CD4-positive, CD25-positive, alpha-beta regulatory T cell (primary cell): ENCODE measurements at regions not wholly inside any gene's neighbourhood (a gene's known extent, or its start where the extent isn't known, plus 50 kb on each side); places are given as distances from the start of the nearest gene placed in this dataset.

Experiments
- ATAC-seq, 2 donors: fragments of 150-1000 bp; cut with Tn5 transposase; one replicate each; pipeline ENCODE4 v1.10.0; 2021; ENCODE audit warnings: low read depth in 2 of 2, moderate number of reproducible peaks in 2 of 2, moderate library complexity in 1 of 2
- DNase-seq, 3 donors: peaks; one replicate each; pipeline versions ENCODE4 v3.0.0 to v3.0.0-alpha.2; 2012 to 2022; ENCODE audit warnings: mixed read lengths in 1 of 3
- H3K27ac ChIP-seq: one replicate; pipeline ENCODE4 v1.7.0; 2013; ENCODE audit warnings: mild to moderate bottlenecking, low read length; ENCODE audit not compliant: insufficient read depth, poor library complexity, severe bottlenecking
- H3K27me3 ChIP-seq: one replicate; pipeline ENCODE4 v1.7.0; 2013; ENCODE audit warnings: low read length; ENCODE audit not compliant: control insufficient read depth, insufficient read depth
- H3K36me3 ChIP-seq: one replicate; pipeline ENCODE4 v1.7.0; 2013; ENCODE audit warnings: mild to moderate bottlenecking, low read length, moderate library complexity; ENCODE audit not compliant: control insufficient read depth, insufficient read depth
- H3K4me1 ChIP-seq: 2 replicates; pipeline ENCODE4 v1.7.0; 2013; ENCODE audit warnings: mild to moderate bottlenecking, low read length; ENCODE audit not compliant: insufficient read depth, control insufficient read depth, poor library complexity, severe bottlenecking
- H3K4me3 ChIP-seq: one replicate; pipeline ENCODE4 v1.7.0; 2013; ENCODE audit warnings: low read depth, mild to moderate bottlenecking, low read length, moderate library complexity
- H3K9me3 ChIP-seq, 2 experiments: 1 replicate in 1 of 2; 2 replicates in 1 of 2; pipeline ENCODE4 v1.7.0; 2013; ENCODE audit warnings: low read length in 2 of 2, mild to moderate bottlenecking in 1 of 2, moderate library complexity in 1 of 2; ENCODE audit not compliant: control insufficient read depth in 2 of 2
- H3K27ac Mint-ChIP-seq, 3 donors: one replicate each; pipeline ENCODE4 v1.8.0; 2020 to 2022; ENCODE audit warnings: mild to moderate bottlenecking in 3 of 3, mixed read lengths in 3 of 3, moderate library complexity in 2 of 3
- H3K27me3 Mint-ChIP-seq: one replicate; pipeline ENCODE4 v1.8.0; 2022; ENCODE audit warnings: mild to moderate bottlenecking, mixed read lengths
- H3K36me3 Mint-ChIP-seq: one replicate; pipeline ENCODE4 v1.8.0; 2020; ENCODE audit warnings: mixed read lengths
- H3K4me1 Mint-ChIP-seq, 4 donors: one replicate each; pipeline ENCODE4 v1.8.0; 2020 to 2022; ENCODE audit warnings: mixed read lengths in 4 of 4, mild to moderate bottlenecking in 1 of 4
- H3K4me3 Mint-ChIP-seq, 4 donors: one replicate each; pipeline ENCODE4 v1.8.0; 2020 to 2022; ENCODE audit warnings: mild to moderate bottlenecking in 4 of 4, mixed read lengths in 4 of 4, moderate library complexity in 3 of 4
- H3K9me3 Mint-ChIP-seq, 7 donors: one replicate each; pipeline ENCODE4 v1.8.0; 2020 to 2022; ENCODE audit warnings: mixed read lengths in 7 of 7, mild to moderate bottlenecking in 3 of 7, moderate library complexity in 2 of 7

- Histone ChIP-seq H3K4me3 (no peak overlapping the region), H3K4me1 (no peaks in the 10 kb centered on the region), H3K9me3 (no peaks in the 10 kb centered on the region), H3K36me3 (no peaks in the 10 kb centered on the region), H3K27me3 (no peaks in the 10 kb centered on the region), H3K27ac (no peak overlapping the region)
- Mint-ChIP-seq H3K27ac (no peak overlapping the region), H3K36me3 (no peaks in the 10 kb centered on the region), H3K4me1 (no peaks in the 10 kb centered on the region), H3K4me3 (no peak overlapping the region), H3K27me3 (no peaks in the 10 kb centered on the region), H3K9me3 (peaks cover 0 to 10% (median 0%) of the 10 kb centered on the region in 7 donors)
- DNase-seq, result no peak
- ATAC-seq, result no peak
Measured at GRCh38 chr11:127440616-127441015, 440.0 kb upstream of the KIRREL3 start.

GRCh38 chr11:127425281-127425680 is 424.7 kb upstream of the KIRREL3 start:
- Mint-ChIP-seq H3K27me3 (no peaks in the 10 kb centered on the region), H3K27ac (no peak overlapping the region), H3K4me3 (no peak overlapping the region), H3K4me1 (no peaks in the 10 kb centered on the region), H3K36me3 (no peaks in the 10 kb centered on the region), H3K9me3 (peaks cover 0 to 2% (median 0%) of the 10 kb centered on the region in 7 donors)
- H3K4me1 ChIP-seq, result no peaks in the 10 kb centered on the region
- DNase-seq (no peak), ATAC-seq (no peak)
- H3K9me3 ChIP-seq, result no peaks in the 10 kb centered on the region
- H3K27me3 ChIP-seq, result no peaks in the 10 kb centered on the region
- H3K4me3 ChIP-seq, result no peak overlapping the region
- no peaks in the 10 kb centered on the region for H3K36me3 ChIP-seq
- H3K27ac ChIP-seq, result no peak overlapping the region

- Histone ChIP-seq H3K4me3 (no peak overlapping the region), H3K4me1 (no peaks in the 10 kb centered on the region), H3K27me3 (no peaks in the 10 kb centered on the region), H3K36me3 (no peaks in the 10 kb centered on the region), H3K27ac (no peak overlapping the region), H3K9me3 (no peaks in the 10 kb centered on the region)
- no peaks in the 10 kb centered on the region for H3K4me1 Mint-ChIP-seq
- no peak for ATAC-seq
- no peak overlapping the region for H3K27ac Mint-ChIP-seq
- no peak overlapping the region for H3K4me3 Mint-ChIP-seq
- H3K27me3 Mint-ChIP-seq, result no peaks in the 10 kb centered on the region
- H3K9me3 Mint-ChIP-seq, result peaks cover 0 to 2% (median 0%) of the 10 kb centered on the region in 7 donors
- no peaks in the 10 kb centered on the region for H3K36me3 Mint-ChIP-seq
- DNase-seq, result no peak
Measured at GRCh38 chr11:127424661-127425060, 424.1 kb upstream of the KIRREL3 start.

- no peaks in the 10 kb centered on the region for H3K4me1 ChIP-seq
- Mint-ChIP-seq H3K4me3 (no peak overlapping the region), H3K27ac (no peak overlapping the region), H3K27me3 (no peaks in the 10 kb centered on the region), H3K4me1 (no peaks in the 10 kb centered on the region), H3K36me3 (no peaks in the 10 kb centered on the region), H3K9me3 (peaks cover 0 to 8% (median 5%) of the 10 kb centered on the region in 7 donors)
- H3K4me3 ChIP-seq, result no peak overlapping the region
- H3K27ac ChIP-seq, result no peak overlapping the region
- ATAC-seq (no peak), DNase-seq (no peak)
- H3K36me3 ChIP-seq, result no peaks in the 10 kb centered on the region
- H3K9me3 ChIP-seq, result no peaks in the 10 kb centered on the region
- no peaks in the 10 kb centered on the region for H3K27me3 ChIP-seq
Measured at GRCh38 chr11:127420139-127420538, 419.6 kb upstream of the KIRREL3 start.

GRCh38 chr11:127412722-127413380 is 412.3 kb upstream of the KIRREL3 start:
- Histone ChIP-seq H3K9me3 (peaks cover 0 to 10% of the 10 kb centered on the region in 2 experiments), H3K4me1 (no peaks in the 10 kb centered on the region), H3K4me3 (no peak overlapping the region), H3K27ac (no peak overlapping the region), H3K36me3 (no peaks in the 10 kb centered on the region), H3K27me3 (no peaks in the 10 kb centered on the region)
- H3K4me1 Mint-ChIP-seq, result no peaks in the 10 kb centered on the region
- peaks cover 0 to 15% (median 6%) of the 10 kb centered on the region in 7 donors for H3K9me3 Mint-ChIP-seq
- H3K27me3 Mint-ChIP-seq, result no peaks in the 10 kb centered on the region
- ATAC-seq (no peak), DNase-seq (no peak)
- no peak overlapping the region for H3K4me3 Mint-ChIP-seq
- H3K27ac Mint-ChIP-seq, result no peak overlapping the region
- no peaks in the 10 kb centered on the region for H3K36me3 Mint-ChIP-seq

- no peak overlapping the region for H3K4me3 ChIP-seq
- no peaks in the 10 kb centered on the region for H3K27me3 Mint-ChIP-seq
- peaks cover 0 to 10% of the 10 kb centered on the region in 2 experiments for H3K9me3 ChIP-seq
- H3K36me3 ChIP-seq, result no peaks in the 10 kb centered on the region
- no peak overlapping the region for H3K27ac Mint-ChIP-seq
- ATAC-seq, result no peak
- no peaks in the 10 kb centered on the region for H3K36me3 Mint-ChIP-seq
- H3K4me3 Mint-ChIP-seq, result no peak overlapping the region
- no peak overlapping the region for H3K27ac ChIP-seq
- no peaks in the 10 kb centered on the region for H3K4me1 Mint-ChIP-seq
- H3K27me3 ChIP-seq, result no peaks in the 10 kb centered on the region
- DNase-seq, result no peak
- peaks cover 0 to 11% (median 6%) of the 10 kb centered on the region in 7 donors for H3K9me3 Mint-ChIP-seq
- H3K4me1 ChIP-seq, result no peaks in the 10 kb centered on the region
Measured at GRCh38 chr11:127412234-127412633, 411.7 kb upstream of the KIRREL3 start.

- H3K27ac ChIP-seq, result no peak overlapping the region
- no peaks in the 10 kb centered on the region for H3K36me3 Mint-ChIP-seq
- H3K4me1 Mint-ChIP-seq, result no peaks in the 10 kb centered on the region
- H3K27me3 Mint-ChIP-seq, result no peaks in the 10 kb centered on the region
- H3K4me3 ChIP-seq, result no peak overlapping the region
- no peaks in the 10 kb centered on the region for H3K27me3 ChIP-seq
- H3K9me3 Mint-ChIP-seq, result peaks cover 0 to 9% (median 6%) of the 10 kb centered on the region in 7 donors
- ATAC-seq (no peak), DNase-seq (no peak)
- H3K9me3 ChIP-seq, result peaks cover 0 to 10% of the 10 kb centered on the region in 2 experiments
- H3K4me1 ChIP-seq, result no peaks in the 10 kb centered on the region
- H3K27ac Mint-ChIP-seq, result no peak overlapping the region
- no peak overlapping the region for H3K4me3 Mint-ChIP-seq
- no peaks in the 10 kb centered on the region for H3K36me3 ChIP-seq
Measured at GRCh38 chr11:127411283-127411682, 410.7 kb upstream of the KIRREL3 start.

GRCh38 chr11:127395034-127395433 is 394.5 kb upstream of the KIRREL3 start:
- no peak for DNase-seq
- H3K36me3 Mint-ChIP-seq, result no peaks in the 10 kb centered on the region
- H3K4me1 ChIP-seq, result no peaks in the 10 kb centered on the region
- no peaks in the 10 kb centered on the region for H3K27me3 Mint-ChIP-seq
- H3K4me3 Mint-ChIP-seq, result no peak overlapping the region
- H3K9me3 Mint-ChIP-seq, result peaks cover 0 to 18% (median 3%) of the 10 kb centered on the region in 7 donors
- no peak for ATAC-seq
- no peak overlapping the region for H3K27ac ChIP-seq
- H3K27ac Mint-ChIP-seq, result no peak overlapping the region
- H3K4me3 ChIP-seq, result no peak overlapping the region
- no peaks in the 10 kb centered on the region for H3K36me3 ChIP-seq
- no peaks in the 10 kb centered on the region for H3K4me1 Mint-ChIP-seq
- no peaks in the 10 kb centered on the region for H3K27me3 ChIP-seq
- no peaks in the 10 kb centered on the region for H3K9me3 ChIP-seq
